AG04449 (cell line): ENCODE measurements at regions not wholly inside any gene's neighbourhood (a gene's known extent, or its start where the extent isn't known, plus 50 kb on each side); places are given as distances from the start of the nearest gene placed in this dataset.
"Not testable (repeated sequence)": the region's sequence is repeated elsewhere in the genome, so short reads cannot be mapped to it uniquely, and the experiment has no call there.

ENCODE experiments used
- CTCF ChIA-PET: fragments of 350-600 bp; formaldehyde crosslinking; extraction: SDS; loops from one replicate; lab custom pipeline; 2021; ENCODE audit warnings: antibody characterized with exemption; lab: Yijun Ruan, JAX
- POLR2A ChIA-PET: fragments of 400-600, 350-600 bp; formaldehyde crosslinking; extraction: SDS; loops from one replicate; lab custom pipeline; 2020; ENCODE audit warnings: antibody characterized with exemption, inconsistent platforms; lab: Yijun Ruan, JAX
- DNase-seq: peaks from one replicate; pipeline ENCODE4 v3.0.0-alpha.2; 2010; ENCODE audit warnings: low read depth, low spot score
- H3K4me3 ChIP-seq: 2 replicates; pipeline ENCODE4 v1.5.1; 2011; ENCODE audit warnings: low read depth, mild to moderate bottlenecking, control low read depth, low read length
- TF ChIP-seq, protein P1 (sequence below): IDR thresholded peaks from one replicate; pipeline ENCODE4 v1.5.1; 2011; ENCODE audit warnings: mild to moderate bottlenecking, moderate library complexity, low read length, control low read depth, inconsistent platforms; ENCODE audit not compliant: insufficient read depth; ENCODE audit errors: missing control alignments

DNA sequence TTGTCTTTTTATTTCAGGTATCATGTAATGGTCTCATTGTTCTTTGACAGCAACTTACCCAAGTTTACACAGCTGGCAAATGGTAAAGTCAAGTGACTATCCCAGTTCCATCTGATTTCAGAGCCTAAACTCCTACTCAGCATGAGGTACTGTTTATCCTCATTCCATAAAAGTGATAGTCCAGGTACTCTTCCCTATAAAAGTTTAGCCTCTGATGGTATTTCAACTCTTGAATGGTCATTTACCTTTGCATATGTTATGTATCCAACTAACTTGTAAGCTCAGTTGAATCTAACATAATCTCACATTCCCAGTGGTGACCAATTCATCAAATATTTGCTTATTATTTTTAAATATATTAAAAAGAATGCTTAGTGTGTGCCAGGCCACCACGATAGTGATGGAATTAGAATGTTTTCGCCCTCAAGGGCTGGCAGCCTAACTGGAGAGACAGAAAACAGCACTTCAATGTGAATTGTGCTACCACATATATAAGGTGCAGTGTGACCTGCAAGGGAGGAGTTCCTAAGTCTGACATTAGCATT, 307.1 kb downstream of the CTH start:
- ChIA-PET POLR2A (no interaction called here), CTCF (no interaction called here)
- TF ChIP-seq, protein P1, sequence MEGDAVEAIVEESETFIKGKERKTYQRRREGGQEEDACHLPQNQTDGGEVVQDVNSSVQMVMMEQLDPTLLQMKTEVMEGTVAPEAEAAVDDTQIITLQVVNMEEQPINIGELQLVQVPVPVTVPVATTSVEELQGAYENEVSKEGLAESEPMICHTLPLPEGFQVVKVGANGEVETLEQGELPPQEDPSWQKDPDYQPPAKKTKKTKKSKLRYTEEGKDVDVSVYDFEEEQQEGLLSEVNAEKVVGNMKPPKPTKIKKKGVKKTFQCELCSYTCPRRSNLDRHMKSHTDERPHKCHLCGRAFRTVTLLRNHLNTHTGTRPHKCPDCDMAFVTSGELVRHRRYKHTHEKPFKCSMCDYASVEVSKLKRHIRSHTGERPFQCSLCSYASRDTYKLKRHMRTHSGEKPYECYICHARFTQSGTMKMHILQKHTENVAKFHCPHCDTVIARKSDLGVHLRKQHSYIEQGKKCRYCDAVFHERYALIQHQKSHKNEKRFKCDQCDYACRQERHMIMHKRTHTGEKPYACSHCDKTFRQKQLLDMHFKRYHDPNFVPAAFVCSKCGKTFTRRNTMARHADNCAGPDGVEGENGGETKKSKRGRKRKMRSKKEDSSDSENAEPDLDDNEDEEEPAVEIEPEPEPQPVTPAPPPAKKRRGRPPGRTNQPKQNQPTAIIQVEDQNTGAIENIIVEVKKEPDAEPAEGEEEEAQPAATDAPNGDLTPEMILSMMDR, result no peak
- no peak overlapping the region for H3K4me3 ChIP-seq
- no peak for DNase-seq

DNA sequence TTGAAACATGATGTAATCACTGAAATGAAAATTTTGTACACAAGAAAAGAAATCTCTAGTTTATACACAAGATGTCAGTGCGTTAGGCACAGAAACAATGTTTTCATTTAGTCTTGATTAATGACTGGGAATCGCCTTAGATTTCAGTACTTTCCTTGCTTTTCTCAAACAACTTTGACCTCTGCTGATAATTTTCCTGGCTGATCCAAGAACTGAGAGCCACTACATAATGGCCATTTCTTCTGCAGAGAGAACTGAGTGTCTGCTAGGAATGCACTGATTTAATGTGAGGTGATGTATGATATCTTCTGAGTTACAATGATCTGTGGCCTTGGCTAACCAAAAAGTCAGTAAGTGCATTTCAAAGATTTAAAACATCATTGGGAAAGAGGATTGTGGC, 308.1 kb downstream of the CTH start:
- POLR2A ChIA-PET, result no interaction called here
- CTCF ChIA-PET, result no interaction called here
- DNase-seq, result no peak
- no peak overlapping the region for H3K4me3 ChIP-seq
- TF ChIP-seq, protein P1, result no peak

DNA sequence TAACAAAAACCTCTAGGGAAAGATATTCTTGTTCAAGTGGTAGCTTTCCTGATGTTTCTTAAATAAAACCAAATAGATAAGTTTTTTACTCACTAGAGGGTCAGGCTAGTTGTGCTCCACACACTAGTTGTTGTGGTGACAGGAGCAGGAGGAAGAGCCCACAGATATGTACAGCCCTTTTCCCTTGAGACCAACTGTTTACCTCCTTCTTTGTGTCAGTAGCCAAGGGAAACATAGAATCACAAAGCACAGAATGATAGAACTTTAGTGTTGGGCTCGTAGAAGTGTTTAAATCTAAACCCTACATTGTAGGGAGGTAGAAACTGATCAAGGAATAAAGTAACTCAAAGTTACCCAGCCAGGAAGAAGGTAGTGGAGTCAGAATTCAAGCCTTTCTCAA, 309.0 kb downstream of the CTH start:
- TF ChIP-seq, protein P1, result no peak
- H3K4me3 ChIP-seq, result no peak overlapping the region
- ChIA-PET POLR2A (no interaction called here), CTCF (no interaction called here)
- no peak for DNase-seq

DNA sequence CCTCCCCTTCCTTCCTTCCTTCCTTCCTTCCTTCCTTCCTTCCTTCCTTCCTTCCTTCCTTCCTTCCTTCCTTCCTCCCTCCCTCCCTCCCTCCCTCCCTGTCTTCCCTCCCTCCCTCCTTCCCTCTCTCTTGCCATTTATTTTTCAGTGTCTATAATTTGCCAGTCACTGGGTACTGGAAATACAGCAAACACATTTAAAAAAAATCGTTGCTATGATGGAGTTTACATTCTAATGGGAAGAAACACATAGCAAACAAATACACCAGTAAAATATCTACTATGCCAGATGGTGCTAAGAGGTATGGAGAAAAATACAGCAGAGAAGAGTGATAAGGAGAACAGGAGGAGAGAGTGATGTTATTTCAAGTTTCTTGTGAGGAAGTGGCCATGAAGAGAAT, 309.5 kb downstream of the CTH start:
- POLR2A ChIA-PET, result no interaction called here
- CTCF ChIA-PET, result no interaction called here
- TF ChIP-seq, protein P1, result no peak
- no peak for DNase-seq
- H3K4me3 ChIP-seq, result no peak overlapping the region

DNA sequence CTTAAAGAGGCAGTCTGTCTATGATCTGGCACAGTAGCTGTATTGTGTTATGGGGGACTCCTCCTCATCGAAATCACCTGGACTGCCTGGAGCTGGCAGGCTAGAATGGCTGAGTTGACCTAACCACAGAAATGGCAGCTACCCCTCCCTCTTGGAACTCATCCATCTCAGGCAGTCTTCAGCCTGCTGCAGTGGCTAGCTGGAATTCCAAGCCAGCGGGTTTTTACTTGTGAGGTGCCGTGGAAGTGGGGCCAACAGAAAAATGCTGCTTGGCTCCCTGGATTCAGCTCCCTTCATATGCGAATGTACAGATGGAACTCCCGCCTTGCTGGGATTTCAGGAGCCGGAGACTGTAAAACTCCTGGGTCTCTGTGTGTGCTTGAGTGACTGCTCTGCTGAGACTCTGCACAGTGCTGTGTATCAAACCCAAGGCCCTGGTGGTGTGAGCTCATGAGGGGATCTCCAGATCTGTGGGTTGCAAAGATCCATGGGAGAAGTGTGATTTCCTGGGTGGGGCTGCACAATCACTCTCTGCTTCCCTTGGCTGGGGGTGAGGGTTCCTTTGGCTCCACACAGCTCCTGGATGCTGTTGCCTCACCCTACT, 316.9 kb downstream of the CTH start:
- POLR2A ChIA-PET, result no interaction called here
- CTCF ChIA-PET, result no interaction called here
- TF ChIP-seq, protein P1, result no peak
- DNase-seq, result no peak
- no peak overlapping the region for H3K4me3 ChIP-seq

DNA sequence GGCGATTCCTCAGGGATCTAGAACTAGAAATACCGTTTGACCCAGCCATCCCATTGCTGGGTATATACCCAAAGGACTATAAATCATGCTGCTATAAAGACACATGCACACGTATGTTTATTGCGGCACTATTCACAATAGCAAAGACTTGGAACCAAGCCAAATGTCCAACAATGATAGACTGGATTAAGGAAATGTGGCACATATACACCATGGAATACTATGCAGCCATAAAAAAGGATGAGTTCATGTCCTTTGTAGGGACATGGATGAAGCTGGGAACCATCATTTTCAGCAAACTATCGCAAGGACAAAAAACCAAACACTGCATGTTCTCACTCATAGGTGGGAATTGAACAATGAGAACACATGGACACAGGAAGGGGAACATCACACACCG, 311.1 kb downstream of the PTGER3 start:
- DNase-seq, CTCF ChIA-PET, H3K4me3 ChIP-seq, POLR2A ChIA-PET: not testable (repeated sequence)

DNA sequence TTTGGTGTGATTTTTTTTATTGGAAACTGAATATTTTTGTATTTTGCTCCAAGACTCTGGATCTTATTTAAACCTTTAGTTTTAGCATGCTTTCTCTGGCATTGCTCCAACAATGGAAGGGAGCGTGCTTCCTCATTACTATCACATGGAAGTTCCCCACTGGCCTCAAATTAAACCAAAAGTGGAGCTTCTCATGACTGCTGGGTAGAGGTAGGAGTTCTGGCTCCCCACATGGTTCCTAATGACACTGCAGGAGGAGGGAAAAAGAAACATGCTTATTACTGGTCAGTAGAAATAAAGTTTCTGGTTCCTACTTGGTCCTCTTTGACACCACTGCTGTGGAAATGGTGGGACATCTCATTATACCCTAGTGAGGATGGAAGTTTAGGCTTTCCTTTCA, 310.5 kb downstream of the PTGER3 start:
- no peak overlapping the region for H3K4me3 ChIP-seq
- DNase-seq, result no peak
- ChIA-PET CTCF (no interaction called here), POLR2A (no interaction called here)
- TF ChIP-seq, protein P1, result no peak
